Caki2 (cell line): ENCODE measurements at regions not wholly inside any gene's neighbourhood (a gene's known extent, or its start where the extent isn't known, plus 50 kb on each side); places are given as distances from the start of the nearest gene placed in this dataset.

ENCODE experiments used
- DNase-seq: peaks from one replicate; pipeline ENCODE4 v3.0.0-alpha.2; 2015; ENCODE audit warnings: low read depth
- in situ Hi-C: cut with HindIII; loops from 2 replicates; pipeline ENCODE4 v1.10.0; 2016; ENCODE audit warnings: low sequenced_read_pairs, low pct_unique_long_range_greater_than_20kb, mixed read lengths

- in situ Hi-C loops = no loop called here
- DNase-seq = no peak
These were observed 177.9 kb downstream of the VRK1 start for GRCh38 chr14:96975116-96975515.

- DNase-seq = no peak
- in situ Hi-C loops = no loop called here
These were observed 181.5 kb downstream of the VRK1 start for GRCh38 chr14:96978525-96979272.

- no peak for DNase-seq
- in situ Hi-C loops = no loop called here
These were observed 182.5 kb downstream of the VRK1 start for GRCh38 chr14:96979611-96980074.

GRCh38 chr14:96980835-96981234 is 183.7 kb downstream of the VRK1 start:
- no peak for DNase-seq
- in situ Hi-C loops = no loop called here

- in situ Hi-C loops = no loop called here
These were observed 189.3 kb downstream of the VRK1 start for GRCh38 chr14:96986256-96987085.

GRCh38 chr14:96987086-96987474 is 189.9 kb downstream of the VRK1 start:
- in situ Hi-C loops = no loop called here
- no peak for DNase-seq

More at GRCh38 chr14:96986256-96987085, 189.3 kb downstream of the VRK1 start:
- DNase-seq = no peak

GRCh38 chr14:96987771-96988170 is 190.6 kb downstream of the VRK1 start:
- no peak for DNase-seq
- in situ Hi-C loops = no loop called here

- DNase-seq = no peak
- in situ Hi-C loops = no loop called here
These were observed 192.1 kb downstream of the VRK1 start for GRCh38 chr14:96989306-96989705.

- DNase-seq = no peak
- in situ Hi-C loops = no loop called here
These were observed 194.0 kb downstream of the VRK1 start for GRCh38 chr14:96991226-96991625.

- no peak for DNase-seq
- in situ Hi-C loops = no loop called here
These were observed 197.8 kb downstream of the VRK1 start for GRCh38 chr14:96994999-96995398.

- in situ Hi-C loops = no loop called here
- DNase-seq = no peak
These were observed 200.1 kb downstream of the VRK1 start for GRCh38 chr14:96997269-96997668.

- in situ Hi-C loops = no loop called here
- DNase-seq = no peak
These were observed 200.8 kb downstream of the VRK1 start for GRCh38 chr14:96997996-96998395.

- in situ Hi-C loops = no loop called here
These were observed 202.5 kb downstream of the VRK1 start for GRCh38 chr14:96999654-97000155.

GRCh38 chr14:97002454-97002853 is 205.3 kb downstream of the VRK1 start:
- DNase-seq = no peak
- in situ Hi-C loops = no loop called here

More at GRCh38 chr14:96999654-97000155, 202.5 kb downstream of the VRK1 start:
- DNase-seq = no peak

GRCh38 chr14:97005934-97006333 is 208.8 kb downstream of the VRK1 start:
- in situ Hi-C loops = no loop called here
- DNase-seq = no peak

- in situ Hi-C loops = no loop called here
- no peak for DNase-seq
These were observed 213.4 kb downstream of the VRK1 start for GRCh38 chr14:97010491-97011160.

GRCh38 chr14:97013878-97014277 is 216.7 kb downstream of the VRK1 start:
- no peak for DNase-seq
- in situ Hi-C loops = no loop called here

GRCh38 chr14:97021001-97021400 is 223.8 kb downstream of the VRK1 start:
- in situ Hi-C loops = no loop called here
- DNase-seq = no peak
